CD4-positive, alpha-beta T cell treated with Interleukin-2 at 100 ng/mL for 4 hours (primary cell): ENCODE measurements at regions not wholly inside any gene's neighbourhood (a gene's known extent, or its start where the extent isn't known, plus 50 kb on each side); places are given as distances from the start of the nearest gene placed in this dataset.

Experiments
- DNase-seq: peaks from one replicate; pipeline ENCODE4 v3.0.0-alpha.2; 2020; ENCODE audit warnings: low spot score

DNA sequence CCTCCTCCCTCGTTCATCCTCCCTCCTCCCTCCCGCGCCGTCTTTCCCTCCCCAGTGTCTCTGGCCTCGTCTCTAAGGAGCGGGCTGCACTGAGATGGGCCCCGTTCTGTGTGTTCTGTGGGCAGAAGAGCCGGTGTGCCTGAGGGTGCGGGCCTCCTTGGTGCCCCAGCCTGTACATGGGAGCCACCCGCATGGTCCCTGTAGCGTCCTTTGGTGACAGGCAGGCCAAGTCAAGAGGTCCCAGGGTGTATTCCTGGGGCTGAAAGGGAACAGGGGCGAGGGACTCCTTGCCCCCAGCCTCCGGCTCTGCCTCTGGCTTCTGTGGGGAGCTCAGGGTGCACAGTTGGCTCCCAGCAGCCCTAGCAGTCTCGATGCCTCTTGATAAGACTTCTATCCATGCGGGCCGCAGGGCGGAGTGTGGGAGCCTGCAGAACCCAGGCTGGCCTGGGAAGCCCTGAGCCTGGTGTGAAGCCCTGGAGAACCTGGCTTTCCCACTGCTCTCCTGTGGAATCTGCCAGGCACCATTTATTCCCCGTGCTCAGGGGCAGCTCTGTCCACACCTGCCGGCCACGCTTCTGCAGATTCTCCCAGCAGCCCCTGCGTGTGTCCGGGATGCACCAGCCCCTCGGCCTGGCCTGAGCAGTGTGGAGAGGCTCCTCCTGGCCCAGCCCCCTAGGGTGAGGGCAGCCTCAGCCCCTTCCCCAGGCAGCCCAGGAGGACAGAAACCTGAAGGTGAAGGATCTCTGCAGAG, 181.3 kb downstream of the KIF26A start:
- DNase-seq = no peak

- no peak for DNase-seq
These were observed 182.3 kb downstream of the KIF26A start for GRCh38 chr14:104320611-104321086.

GRCh38 chr14:104321088-104321801, 182.9 kb downstream of the KIF26A start:
- DNase-seq = no peak

GRCh38 chr14:104321802-104322130, 183.4 kb downstream of the KIF26A start:
- DNase-seq = no peak

- DNase-seq = no peak
These were observed 184.4 kb downstream of the KIF26A start for GRCh38 chr14:104322531-104323366.

DNA sequence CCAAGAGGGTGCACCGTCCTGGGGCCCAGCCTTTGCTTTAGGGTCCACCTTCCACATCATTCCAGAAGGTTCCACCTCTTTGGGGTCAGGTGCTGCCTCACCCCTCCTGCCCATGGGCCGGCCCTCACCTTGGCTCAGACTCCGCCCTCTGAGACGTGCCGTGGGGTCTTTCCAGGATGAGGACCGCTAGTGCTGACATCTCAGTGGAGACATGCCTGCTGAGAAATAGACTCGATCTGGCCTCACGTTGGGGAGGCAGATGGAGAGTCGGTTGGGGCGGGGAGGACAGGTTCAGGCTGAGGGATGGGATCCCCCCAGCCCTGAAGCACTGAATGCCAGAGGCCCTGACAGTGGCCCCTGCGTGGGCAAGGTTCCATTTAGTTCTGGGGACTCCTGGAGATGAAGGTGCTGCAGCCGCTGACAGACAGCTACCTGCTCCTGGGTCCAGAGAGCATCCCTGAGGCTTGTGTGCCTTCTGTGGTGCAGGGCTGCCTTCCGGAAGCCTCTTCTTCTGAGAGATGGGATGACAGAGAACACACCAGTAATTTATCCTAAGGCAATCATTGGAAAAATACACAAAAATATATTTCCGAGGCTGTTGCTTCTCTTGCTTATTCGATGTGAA, 185.3 kb downstream of the KIF26A start:
- DNase-seq = no peak

- no peak for DNase-seq
These were observed 188.5 kb downstream of the KIF26A start for GRCh38 chr14:104326848-104327247.

- DNase-seq = no peak
These were observed 190.2 kb downstream of the KIF26A start for GRCh38 chr14:104328607-104329006.

- no peak for DNase-seq
These were observed 191.4 kb downstream of the KIF26A start for GRCh38 chr14:104329793-104330192.

- no peak for DNase-seq
These were observed 193.7 kb downstream of the KIF26A start for GRCh38 chr14:104331871-104332605.

DNA sequence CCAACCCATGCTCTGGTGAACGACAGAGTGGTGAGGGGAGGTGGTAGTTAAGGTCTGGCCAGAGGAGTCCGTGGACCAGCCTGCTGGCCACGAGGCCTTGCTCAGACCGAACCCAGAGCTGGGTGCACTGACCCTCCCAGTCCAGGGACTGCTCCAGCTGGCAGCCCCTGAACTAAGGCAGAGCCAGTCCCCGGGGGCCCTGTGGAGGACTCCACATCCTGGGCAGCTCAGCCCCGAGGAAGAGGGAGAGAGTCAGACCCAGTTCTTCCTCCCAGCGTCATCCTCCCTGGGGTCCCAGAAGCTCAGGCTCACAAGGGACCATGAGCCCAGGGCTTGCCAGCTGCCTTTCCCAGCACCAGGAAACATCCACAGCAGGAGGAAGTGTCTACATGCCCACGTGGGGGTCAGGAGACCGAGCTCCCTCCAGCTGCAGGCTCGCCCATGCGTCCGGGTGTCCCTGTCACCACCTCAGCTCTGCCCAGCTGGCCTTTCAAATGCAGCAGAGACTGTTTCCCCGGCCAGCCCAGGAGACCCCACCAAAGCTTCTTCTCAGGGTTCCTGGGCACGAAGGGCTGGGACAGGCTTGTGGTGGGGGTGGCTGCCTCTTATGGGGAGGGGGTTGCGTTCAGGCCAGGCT, 194.4 kb downstream of the KIF26A start:
- DNase-seq = no peak

- DNase-seq = no peak
These were observed 195.4 kb downstream of the KIF26A start for GRCh38 chr14:104333646-104334423.

DNA sequence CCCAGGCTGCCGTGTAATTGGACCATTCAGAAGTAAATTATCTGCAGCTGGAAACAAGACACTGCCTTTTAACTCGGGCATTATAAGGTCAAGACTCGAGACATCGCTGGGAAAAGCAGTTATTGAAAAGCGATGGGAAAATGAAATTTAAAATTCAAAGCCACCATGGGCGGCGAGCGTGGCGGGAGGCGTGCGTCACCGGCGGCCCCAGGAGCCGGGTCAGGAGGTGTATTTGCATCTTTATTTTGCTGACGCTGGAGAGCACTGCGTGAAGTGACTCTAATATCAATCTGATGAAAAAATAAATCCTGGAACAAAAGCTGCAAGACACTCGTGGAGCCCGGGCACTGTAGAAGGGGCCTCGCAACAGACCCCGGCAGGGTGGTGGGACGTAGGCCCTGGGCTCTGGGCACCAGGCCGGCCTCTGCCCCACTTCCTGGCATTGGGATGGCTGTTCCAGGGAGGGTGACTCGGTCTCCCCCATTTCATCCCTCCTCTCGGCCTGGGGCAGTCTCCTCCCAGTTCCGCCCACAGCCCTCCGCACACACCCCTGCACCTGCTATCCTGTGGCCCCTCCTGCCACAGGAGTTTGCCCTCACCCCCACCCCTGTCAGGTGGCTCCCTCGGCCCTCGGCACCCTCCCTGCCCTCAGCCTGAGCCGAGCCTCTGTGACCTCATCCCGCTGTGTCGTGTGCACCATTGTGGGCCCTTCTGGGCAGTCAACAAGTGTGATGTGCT, 196.2 kb downstream of the KIF26A start:
- no peak for DNase-seq

- DNase-seq = no peak
These were observed 196.8 kb downstream of the KIF26A start for GRCh38 chr14:104335176-104335575.

GRCh38 chr14:104335611-104336010, 197.2 kb downstream of the KIF26A start:
- no peak for DNase-seq

GRCh38 chr14:104337351-104337750, 199.0 kb downstream of the KIF26A start:
- DNase-seq = no peak

DNA sequence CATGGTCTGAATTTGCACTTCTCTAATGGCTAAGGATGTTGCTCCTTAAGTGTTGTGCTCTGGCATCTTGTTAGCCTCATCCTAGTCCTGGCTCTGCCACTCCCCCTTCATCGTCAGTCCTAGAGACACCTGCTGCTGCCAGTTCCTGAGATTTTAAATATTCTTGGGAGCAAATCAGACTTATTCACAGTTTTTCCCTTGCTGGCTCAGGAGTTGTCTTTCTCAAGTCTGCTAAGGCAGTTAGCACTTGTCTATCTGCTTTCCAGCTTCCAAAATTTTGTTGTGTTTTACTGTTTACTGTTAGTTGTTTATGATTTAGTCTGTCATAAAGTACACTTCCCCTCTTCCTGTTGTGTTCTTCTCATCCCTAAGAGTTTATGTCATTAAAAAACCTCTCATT, 201.0 kb downstream of the KIF26A start:
- no peak for DNase-seq

- no peak for DNase-seq
These were observed 201.4 kb downstream of the KIF26A start for GRCh38 chr14:104339829-104340228.
